Memory B cell (primary cell): ENCODE measurements at regions not wholly inside any gene's neighbourhood (a gene's known extent, or its start where the extent isn't known, plus 50 kb on each side); places are given as distances from the start of the nearest gene placed in this dataset.

Experiments used
- ATAC-seq: fragments of 150-1000 bp; cut with Tn5 transposase; 2 replicates; pipeline ENCODE4 v1.10.0; 2021; ENCODE audit warnings: low read depth, mild to moderate bottlenecking, moderate library complexity
- DNase-seq, 2 donors: peaks; one replicate each; pipeline ENCODE4 v3.0.0; 2022; ENCODE audit warnings: low spot score in 2 of 2
- H3K27ac Mint-ChIP-seq: one replicate; pipeline ENCODE4 v1.8.0; 2022; ENCODE audit warnings: mild to moderate bottlenecking, moderate library complexity, mixed read lengths
- H3K27me3 Mint-ChIP-seq: one replicate; pipeline ENCODE4 v1.8.0; 2022; ENCODE audit warnings: mixed read lengths
- H3K36me3 Mint-ChIP-seq: one replicate; pipeline ENCODE4 v1.8.0; 2022; ENCODE audit warnings: mild to moderate bottlenecking, mixed read lengths
- H3K4me1 Mint-ChIP-seq: one replicate; pipeline ENCODE4 v1.8.0; 2022; ENCODE audit warnings: mixed read lengths
- H3K4me3 Mint-ChIP-seq: one replicate; pipeline ENCODE4 v1.8.0; 2022; ENCODE audit warnings: mild to moderate bottlenecking, moderate library complexity, mixed read lengths
- H3K9me3 Mint-ChIP-seq: one replicate; pipeline ENCODE4 v1.8.0; 2022; ENCODE audit warnings: mixed read lengths

GRCh38 chr1:193741228-193741627 lies 554.8 kb upstream of the B3GALT2 start:
- no peaks in the 10 kb centered on the region for H3K4me1 Mint-ChIP-seq
- ATAC-seq = no peak
- H3K9me3 Mint-ChIP-seq = no peaks in the 10 kb centered on the region
- no peak overlapping the region for H3K27ac Mint-ChIP-seq
- H3K36me3 Mint-ChIP-seq = no peaks in the 10 kb centered on the region
- H3K4me3 Mint-ChIP-seq = no peak overlapping the region
- no peaks in the 10 kb centered on the region for H3K27me3 Mint-ChIP-seq
- DNase-seq = no peak

GRCh38 chr1:193740762-193741161 lies 554.3 kb upstream of the B3GALT2 start:
- Mint-ChIP-seq H3K27ac (no peak overlapping the region), H3K36me3 (no peaks in the 10 kb centered on the region), H3K4me1 (no peaks in the 10 kb centered on the region), H3K9me3 (no peaks in the 10 kb centered on the region), H3K4me3 (no peak overlapping the region), H3K27me3 (no peaks in the 10 kb centered on the region)
- DNase-seq (no peak), ATAC-seq (no peak)

GRCh38 chr1:193736507-193736906 lies 550.1 kb upstream of the B3GALT2 start:
- no peak for DNase-seq
- H3K27me3 Mint-ChIP-seq = no peaks in the 10 kb centered on the region
- no peaks in the 10 kb centered on the region for H3K9me3 Mint-ChIP-seq
- no peaks in the 10 kb centered on the region for H3K36me3 Mint-ChIP-seq
- no peak for ATAC-seq
- H3K27ac Mint-ChIP-seq = no peak overlapping the region
- no peaks in the 10 kb centered on the region for H3K4me1 Mint-ChIP-seq
- H3K4me3 Mint-ChIP-seq = no peak overlapping the region

GRCh38 chr1:193733674-193734073 lies 547.3 kb upstream of the B3GALT2 start:
- ATAC-seq = no peak

GRCh38 chr1:193730017-193730416 lies 543.6 kb upstream of the B3GALT2 start:
- Mint-ChIP-seq H3K4me1 (no peaks in the 10 kb centered on the region), H3K27me3 (peaks cover 5% of the 10 kb centered on the region), H3K4me3 (no peak overlapping the region), H3K27ac (no peak overlapping the region), H3K36me3 (no peaks in the 10 kb centered on the region), H3K9me3 (no peaks in the 10 kb centered on the region)
- DNase-seq = no peak
- no peak for ATAC-seq

More at GRCh38 chr1:193733674-193734073, 547.3 kb upstream of the B3GALT2 start:
- Mint-ChIP-seq H3K9me3 (no peaks in the 10 kb centered on the region), H3K27me3 (peaks cover 1% of the 10 kb centered on the region), H3K36me3 (no peaks in the 10 kb centered on the region), H3K4me1 (no peaks in the 10 kb centered on the region), H3K4me3 (no peak overlapping the region), H3K27ac (no peak overlapping the region)
- no peak for DNase-seq

GRCh38 chr1:193729429-193729828 lies 543.0 kb upstream of the B3GALT2 start:
- ATAC-seq (no peak), DNase-seq (no peak)
- no peaks in the 10 kb centered on the region for H3K9me3 Mint-ChIP-seq
- no peak overlapping the region for H3K4me3 Mint-ChIP-seq
- H3K36me3 Mint-ChIP-seq = no peaks in the 10 kb centered on the region
- no peaks in the 10 kb centered on the region for H3K4me1 Mint-ChIP-seq
- peaks cover 5% of the 10 kb centered on the region for H3K27me3 Mint-ChIP-seq
- H3K27ac Mint-ChIP-seq = no peak overlapping the region

- Mint-ChIP-seq H3K4me3 (no peak overlapping the region), H3K27ac (no peak overlapping the region), H3K4me1 (no peaks in the 10 kb centered on the region), H3K9me3 (no peaks in the 10 kb centered on the region), H3K27me3 (peaks cover 5% of the 10 kb centered on the region), H3K36me3 (no peaks in the 10 kb centered on the region)
- DNase-seq (no peak), ATAC-seq (no peak)
Observed at GRCh38 chr1:193727850-193728249, 541.4 kb upstream of the B3GALT2 start.

GRCh38 chr1:193726722-193727121 lies 540.3 kb upstream of the B3GALT2 start:
- H3K27ac Mint-ChIP-seq = no peak overlapping the region
- peaks cover 5% of the 10 kb centered on the region for H3K27me3 Mint-ChIP-seq
- H3K4me1 Mint-ChIP-seq = no peaks in the 10 kb centered on the region
- no peak overlapping the region for H3K4me3 Mint-ChIP-seq
- H3K9me3 Mint-ChIP-seq = no peaks in the 10 kb centered on the region
- DNase-seq (no peak), ATAC-seq (no peak)
- no peaks in the 10 kb centered on the region for H3K36me3 Mint-ChIP-seq

- ATAC-seq (no peak), DNase-seq (no peak)
- no peaks in the 10 kb centered on the region for H3K9me3 Mint-ChIP-seq
- no peaks in the 10 kb centered on the region for H3K4me1 Mint-ChIP-seq
- H3K27me3 Mint-ChIP-seq = peaks cover 2% of the 10 kb centered on the region
- H3K4me3 Mint-ChIP-seq = no peak overlapping the region
- H3K27ac Mint-ChIP-seq = no peak overlapping the region
- no peaks in the 10 kb centered on the region for H3K36me3 Mint-ChIP-seq
Observed at GRCh38 chr1:193712392-193712791, 526.0 kb upstream of the B3GALT2 start.

GRCh38 chr1:193709607-193710006 lies 523.2 kb upstream of the B3GALT2 start:
- no peaks in the 10 kb centered on the region for H3K9me3 Mint-ChIP-seq
- H3K36me3 Mint-ChIP-seq = no peaks in the 10 kb centered on the region
- ATAC-seq (no peak), DNase-seq (no peak)
- no peaks in the 10 kb centered on the region for H3K4me1 Mint-ChIP-seq
- peaks cover 5% of the 10 kb centered on the region for H3K27me3 Mint-ChIP-seq
- no peak overlapping the region for H3K4me3 Mint-ChIP-seq
- H3K27ac Mint-ChIP-seq = no peak overlapping the region

- no peaks in the 10 kb centered on the region for H3K36me3 Mint-ChIP-seq
- no peaks in the 10 kb centered on the region for H3K4me1 Mint-ChIP-seq
- H3K9me3 Mint-ChIP-seq = no peaks in the 10 kb centered on the region
- no peak for DNase-seq
- H3K27ac Mint-ChIP-seq = no peak overlapping the region
- no peak overlapping the region for H3K4me3 Mint-ChIP-seq
- ATAC-seq = no peak
- peaks cover 5% of the 10 kb centered on the region for H3K27me3 Mint-ChIP-seq
Observed at GRCh38 chr1:193707271-193708021, 521.0 kb upstream of the B3GALT2 start.

- H3K4me1 Mint-ChIP-seq = no peaks in the 10 kb centered on the region
- peaks cover 3% of the 10 kb centered on the region for H3K27me3 Mint-ChIP-seq
- no peak for ATAC-seq
- H3K27ac Mint-ChIP-seq = no peak overlapping the region
- H3K9me3 Mint-ChIP-seq = no peaks in the 10 kb centered on the region
- H3K4me3 Mint-ChIP-seq = no peak overlapping the region
- no peaks in the 10 kb centered on the region for H3K36me3 Mint-ChIP-seq
- DNase-seq = no peak
Observed at GRCh38 chr1:193706766-193707165, 520.4 kb upstream of the B3GALT2 start.

GRCh38 chr1:193705554-193705981 lies 519.2 kb upstream of the B3GALT2 start:
- DNase-seq = no peak
- no peak for ATAC-seq
- H3K27me3 Mint-ChIP-seq = peaks cover 3% of the 10 kb centered on the region
- no peak overlapping the region for H3K4me3 Mint-ChIP-seq
- H3K4me1 Mint-ChIP-seq = no peaks in the 10 kb centered on the region
- no peaks in the 10 kb centered on the region for H3K36me3 Mint-ChIP-seq
- H3K9me3 Mint-ChIP-seq = no peaks in the 10 kb centered on the region
- H3K27ac Mint-ChIP-seq = no peak overlapping the region

- no peaks in the 10 kb centered on the region for H3K9me3 Mint-ChIP-seq
- H3K36me3 Mint-ChIP-seq = no peaks in the 10 kb centered on the region
- H3K27ac Mint-ChIP-seq = no peak overlapping the region
- H3K4me3 Mint-ChIP-seq = no peak overlapping the region
- H3K4me1 Mint-ChIP-seq = no peaks in the 10 kb centered on the region
- DNase-seq = no peak
- ATAC-seq = no peak
- peaks cover 3% of the 10 kb centered on the region for H3K27me3 Mint-ChIP-seq
Observed at GRCh38 chr1:193703655-193704054, 517.2 kb upstream of the B3GALT2 start.

GRCh38 chr1:193703121-193703520 lies 516.7 kb upstream of the B3GALT2 start:
- Mint-ChIP-seq H3K27ac (no peak overlapping the region), H3K4me3 (no peak overlapping the region), H3K36me3 (no peaks in the 10 kb centered on the region), H3K4me1 (no peaks in the 10 kb centered on the region), H3K9me3 (no peaks in the 10 kb centered on the region), H3K27me3 (peaks cover 3% of the 10 kb centered on the region)
- ATAC-seq (no peak), DNase-seq (no peak)
